NCI-H2171 treated with DMSO at 0.1 percent for 48 hours (cell line): ENCODE measurements at regions not wholly inside any gene's neighbourhood (a gene's known extent, or its start where the extent isn't known, plus 50 kb on each side); places are given as distances from the start of the nearest gene placed in this dataset.
"Not testable (repeated sequence)": the region's sequence is repeated elsewhere in the genome, so short reads cannot be mapped to it uniquely, and the experiment has no call there.

Experiments
- DNase-seq: peaks from one replicate; lab custom pipeline; 2025; lab: John Stamatoyannopoulos, UW

DNA sequence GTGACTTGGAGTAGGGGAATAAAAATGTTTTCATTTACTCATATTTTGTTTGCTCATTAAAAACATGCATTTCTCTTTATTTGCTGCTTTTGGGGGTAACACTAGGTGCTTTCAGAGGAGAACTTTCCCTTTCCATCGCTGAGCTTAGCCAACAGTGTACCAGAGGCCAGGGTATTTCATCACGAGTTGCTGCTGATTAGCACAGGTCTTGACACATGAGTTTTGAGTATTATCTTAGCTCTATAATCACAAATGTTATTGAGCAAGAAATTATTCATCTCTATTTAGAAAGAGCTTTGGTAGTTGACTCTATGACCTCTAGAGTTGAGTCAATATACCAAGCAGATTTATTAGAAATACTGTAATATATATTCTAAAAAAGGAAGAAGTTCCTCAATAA lies 375.9 kb downstream of the NXPH1 start:
- DNase-seq, result no peak

DNA sequence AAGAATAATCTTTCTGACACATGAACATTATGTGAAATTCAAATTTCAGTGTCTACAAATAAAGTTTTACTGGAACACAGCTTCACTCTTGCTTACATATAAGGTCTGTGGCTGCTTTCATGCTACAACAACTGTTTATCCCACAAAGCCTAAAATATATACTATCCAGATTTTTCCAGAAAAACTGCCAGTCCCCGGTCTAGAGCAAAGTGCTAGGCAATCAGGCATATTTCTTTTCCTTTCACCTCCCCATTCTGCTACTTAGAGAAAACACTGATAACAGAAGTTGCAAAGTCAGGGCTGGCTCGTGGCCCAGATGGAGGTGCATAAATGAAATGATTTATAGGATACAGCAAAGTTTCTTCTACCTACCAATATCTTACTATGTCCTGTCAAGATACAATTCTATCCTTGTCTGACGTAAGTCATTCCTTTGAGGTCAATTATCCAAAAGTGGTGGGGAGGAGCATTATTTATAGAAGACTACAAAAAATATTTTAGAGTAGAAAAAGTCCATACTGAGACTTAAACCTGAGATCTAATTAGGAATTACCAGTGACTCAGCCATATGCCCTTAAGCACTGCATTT lies 384.1 kb downstream of the NXPH1 start:
- no peak for DNase-seq

DNA sequence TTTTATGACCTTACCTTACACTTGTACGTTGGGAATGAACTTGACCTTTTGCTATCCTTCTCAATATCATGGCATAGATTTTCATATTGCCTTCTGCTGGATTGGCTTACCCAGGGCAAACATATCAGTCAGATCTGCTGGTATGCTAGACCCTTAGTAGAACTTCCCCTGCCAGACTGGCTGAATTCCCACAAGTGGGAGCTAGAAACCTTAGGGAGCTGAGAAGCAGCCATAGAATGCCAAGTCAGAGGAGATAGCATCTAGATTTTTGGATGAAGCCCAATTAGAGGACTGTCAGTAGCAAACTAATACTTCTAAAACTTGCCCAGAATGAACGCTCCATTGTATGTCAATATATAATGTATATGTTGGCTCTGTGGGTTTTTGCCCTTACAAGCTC lies 385.0 kb downstream of the NXPH1 start:
- no peak for DNase-seq

DNA sequence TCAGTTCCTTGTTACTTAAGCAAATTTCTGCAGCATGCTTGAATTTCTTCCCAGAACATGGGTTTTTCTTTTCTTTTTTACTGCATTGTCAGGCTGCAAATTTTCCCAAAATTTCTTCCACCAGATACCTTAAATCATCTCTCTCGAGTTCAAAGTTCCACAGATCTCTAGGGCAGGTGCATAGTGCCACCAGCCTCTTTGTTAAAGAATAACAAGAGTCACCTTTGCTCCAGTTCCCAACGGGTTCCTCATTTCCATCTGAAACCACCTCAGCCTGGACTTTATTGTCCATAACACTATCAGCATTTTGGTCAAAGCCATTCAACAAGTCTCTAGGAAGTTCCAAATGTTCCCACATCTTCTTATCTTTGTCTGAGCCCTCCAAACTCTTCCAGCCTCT lies 389.2 kb downstream of the NXPH1 start:
- no peak for DNase-seq

DNA sequence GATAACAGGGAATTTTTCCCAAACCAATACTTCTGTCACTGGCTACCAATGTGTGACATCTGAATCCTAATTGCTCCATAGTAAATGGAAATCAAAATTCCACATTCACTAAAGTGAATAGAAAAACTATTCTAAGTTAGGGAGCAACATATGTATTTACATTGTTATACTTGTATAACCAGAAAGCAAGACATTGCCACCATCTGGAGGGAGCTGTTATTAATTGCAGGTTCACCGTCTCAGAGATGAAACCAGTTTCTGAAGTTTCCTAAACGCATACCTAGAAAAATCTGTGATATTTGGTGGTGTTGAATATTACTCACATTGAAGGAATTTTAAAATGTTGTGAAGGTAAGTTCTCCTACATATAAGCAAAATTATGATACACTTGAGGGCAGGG lies 390.1 kb downstream of the NXPH1 start:
- no peak for DNase-seq

DNA sequence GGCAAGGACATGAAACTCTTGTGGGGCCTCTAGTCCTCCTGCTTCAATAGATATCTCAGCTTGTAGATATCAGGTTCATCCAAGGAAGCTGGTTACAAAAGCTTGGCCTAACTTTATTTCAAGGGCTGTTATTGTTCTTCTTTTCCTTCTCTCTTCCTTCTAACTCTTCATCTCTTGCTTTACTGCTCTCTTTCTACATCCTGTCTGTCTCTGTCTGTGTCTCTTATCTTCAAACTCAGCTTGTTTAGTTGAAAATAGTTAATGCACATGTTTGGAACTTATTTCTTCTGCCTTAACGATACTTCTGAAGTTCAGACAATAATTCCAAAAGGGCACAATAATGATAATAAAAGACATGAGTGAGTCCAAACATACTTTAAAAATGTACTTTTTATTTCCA lies 393.9 kb downstream of the NXPH1 start:
- DNase-seq, result no peak

DNA sequence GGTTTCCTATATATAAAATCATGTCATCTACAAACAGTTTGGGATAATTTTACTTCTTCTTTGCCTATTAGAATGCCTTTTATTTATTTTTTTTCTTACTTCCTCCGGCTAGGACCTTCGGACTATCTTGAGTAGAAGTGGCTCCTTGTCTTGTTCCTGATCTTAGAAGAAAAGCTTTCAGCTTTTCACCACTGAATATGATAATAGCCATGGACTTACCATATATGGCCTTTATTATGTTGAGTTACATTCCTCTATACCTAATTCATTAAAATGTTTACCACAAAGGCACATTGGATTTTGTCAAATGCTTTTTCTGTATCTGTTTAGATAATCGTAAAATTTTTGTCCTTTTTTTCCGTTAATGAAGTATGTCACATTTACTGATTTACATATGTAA lies 395.7 kb downstream of the NXPH1 start:
- DNase-seq, result no peak

DNA sequence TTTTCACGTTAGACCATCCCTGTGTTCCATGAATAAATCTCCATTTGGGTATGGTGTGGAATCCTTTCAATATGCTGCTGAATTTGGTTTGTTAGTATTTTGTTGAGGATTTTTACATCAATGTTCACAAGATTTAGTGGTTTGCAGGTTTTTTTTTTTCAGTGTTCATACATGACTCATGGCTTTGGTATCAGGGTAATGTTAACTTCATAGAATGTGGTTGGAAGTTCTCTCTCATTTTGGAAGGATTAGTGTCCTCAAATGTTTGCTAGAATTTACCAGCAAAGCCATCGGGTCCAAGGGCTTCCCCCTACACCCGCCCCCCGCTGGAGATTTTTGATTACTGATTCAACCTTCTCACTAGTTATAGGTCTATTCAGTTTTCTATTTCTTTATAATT lies 398.0 kb downstream of the NXPH1 start:
- no peak for DNase-seq

DNA sequence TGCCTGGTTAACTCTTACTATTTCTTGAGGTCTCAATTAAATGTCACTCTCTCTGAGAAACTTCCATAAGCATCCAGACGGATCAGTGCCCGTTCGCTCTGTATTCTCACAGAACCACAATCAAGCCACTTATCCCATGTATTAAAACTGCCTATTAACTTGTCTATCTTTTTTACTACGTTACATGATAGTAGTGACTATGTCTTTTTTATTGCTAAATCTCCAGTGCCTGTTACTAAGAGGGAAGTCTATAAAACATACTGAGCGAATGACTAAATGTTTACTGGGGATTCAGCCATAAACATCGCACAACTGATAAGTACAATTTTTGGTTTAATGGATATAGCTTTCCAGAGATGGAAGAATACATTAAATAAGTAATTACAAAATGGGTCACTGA lies 399.9 kb downstream of the NXPH1 start:
- no peak for DNase-seq

DNA sequence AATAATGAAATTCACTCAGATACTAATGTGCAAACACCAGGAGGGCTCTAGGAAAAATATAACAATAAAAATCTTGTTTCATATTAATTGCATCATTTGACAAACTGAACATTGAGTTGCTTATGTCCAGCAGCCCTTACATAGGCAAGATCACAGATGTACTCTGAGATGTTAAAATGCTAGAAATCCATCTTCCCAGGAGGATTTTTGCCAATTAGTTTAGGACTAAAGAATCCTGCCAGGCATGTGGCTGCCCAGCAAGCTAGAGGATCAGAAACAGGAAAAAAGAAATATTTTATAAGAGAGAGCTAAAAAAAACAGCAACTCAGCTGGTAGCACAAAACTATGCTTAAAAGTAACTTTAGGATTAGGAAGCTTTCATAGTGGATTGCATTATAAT lies 407.8 kb downstream of the NXPH1 start:
- DNase-seq, result no peak

DNA sequence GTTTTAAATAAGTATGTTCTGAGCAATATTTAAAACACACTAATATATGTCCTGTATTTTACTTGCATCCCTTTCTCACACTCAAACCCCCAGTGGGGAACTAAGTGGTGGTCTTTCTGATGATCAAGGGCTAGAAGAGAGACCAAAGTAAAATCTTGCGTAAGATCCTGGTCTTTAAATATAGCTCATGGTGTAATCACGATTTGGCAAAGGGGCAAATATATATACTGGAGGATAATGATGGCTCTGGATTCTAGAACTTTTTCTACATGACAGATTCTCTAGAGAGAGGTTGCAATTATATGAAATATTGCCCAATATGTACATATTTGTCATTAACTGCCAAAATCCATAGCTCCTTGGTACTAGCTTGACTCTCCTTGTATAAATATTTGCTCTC lies 438.3 kb downstream of the NXPH1 start:
- DNase-seq, result no peak

DNA sequence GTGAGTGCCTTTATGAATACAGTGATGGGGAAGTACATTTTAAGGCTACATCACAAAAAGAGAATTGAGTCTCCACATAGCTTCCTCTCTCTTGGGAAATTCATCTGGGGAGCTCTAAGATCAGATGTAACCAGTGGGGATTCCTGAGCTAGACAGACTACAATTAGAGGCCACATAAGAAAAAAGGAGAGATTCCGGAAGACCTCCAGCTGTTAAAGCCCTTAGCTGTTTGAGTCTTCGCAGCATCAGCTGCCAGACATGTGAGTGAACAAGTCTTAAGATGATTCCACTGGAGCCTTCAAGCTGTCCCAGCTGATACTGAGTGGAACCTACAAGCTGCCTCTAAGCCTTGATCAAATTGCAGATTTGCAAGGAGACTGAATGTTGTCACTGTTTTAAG lies 448.5 kb downstream of the NXPH1 start:
- no peak for DNase-seq

DNA sequence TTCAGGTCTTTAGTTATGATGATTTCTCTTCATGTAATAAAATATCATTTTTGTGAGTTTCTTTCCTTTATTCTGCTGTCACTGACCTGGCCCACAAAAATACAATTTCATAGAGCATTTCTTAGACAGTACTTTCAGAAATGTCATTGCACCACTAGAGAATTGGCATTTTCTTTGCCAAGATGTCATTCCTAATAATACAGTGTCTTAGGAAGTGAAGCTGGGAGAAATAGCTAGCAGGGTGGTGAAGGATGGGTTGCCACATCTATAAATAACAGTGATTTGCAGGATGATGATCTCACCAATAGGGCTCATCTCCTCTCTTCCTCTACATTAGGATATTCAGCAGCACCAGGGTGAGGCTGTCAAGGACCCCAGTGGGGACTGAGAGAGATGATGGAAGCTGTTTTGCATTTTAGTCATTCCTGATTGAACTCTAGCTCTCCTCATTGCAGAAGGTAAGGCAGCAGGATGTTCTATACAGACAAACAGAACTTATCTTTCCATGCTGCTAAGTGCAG lies 452.1 kb downstream of the NXPH1 start:
- no peak for DNase-seq

DNA sequence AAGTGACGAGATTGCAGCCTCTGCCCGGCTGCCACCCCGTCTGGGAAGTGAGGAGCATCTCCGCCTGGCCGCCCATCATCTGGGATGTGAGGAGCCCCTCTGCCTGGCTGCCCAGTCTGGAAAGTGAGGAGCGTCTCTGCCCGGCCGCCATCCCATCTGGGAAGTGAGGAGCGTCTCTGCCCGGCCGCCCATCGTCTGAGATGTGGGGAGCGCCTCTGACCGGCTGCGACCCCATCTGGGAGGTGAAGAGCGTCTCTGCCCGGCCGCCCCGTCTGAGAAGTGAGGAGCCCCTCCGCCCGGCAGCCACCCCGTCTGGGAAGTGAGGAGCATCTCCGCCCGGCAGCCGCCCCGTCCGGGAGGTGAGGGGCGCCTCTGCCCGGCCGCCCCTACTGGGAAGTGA lies 456.9 kb downstream of the NXPH1 start:
- not testable (repeated sequence) for DNase-seq

DNA sequence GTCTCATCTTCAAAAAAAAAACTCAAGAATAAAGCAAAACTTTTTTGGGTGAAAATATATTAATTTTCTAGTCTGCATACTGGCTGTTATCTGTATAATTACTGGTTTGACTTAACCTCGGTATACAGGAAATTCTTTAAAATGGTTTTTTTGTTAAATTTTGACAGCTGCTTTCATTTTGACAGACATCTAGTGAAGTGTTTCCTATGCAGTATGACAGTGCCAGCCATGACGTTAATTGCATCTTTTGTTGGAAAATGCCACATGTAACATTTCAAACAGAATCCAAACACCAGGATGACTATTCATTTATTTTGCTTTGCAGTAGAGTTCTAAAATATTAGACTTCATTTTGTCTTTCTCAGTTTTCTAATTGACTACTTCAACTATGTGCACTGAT lies 460.4 kb downstream of the NXPH1 start:
- no peak for DNase-seq

DNA sequence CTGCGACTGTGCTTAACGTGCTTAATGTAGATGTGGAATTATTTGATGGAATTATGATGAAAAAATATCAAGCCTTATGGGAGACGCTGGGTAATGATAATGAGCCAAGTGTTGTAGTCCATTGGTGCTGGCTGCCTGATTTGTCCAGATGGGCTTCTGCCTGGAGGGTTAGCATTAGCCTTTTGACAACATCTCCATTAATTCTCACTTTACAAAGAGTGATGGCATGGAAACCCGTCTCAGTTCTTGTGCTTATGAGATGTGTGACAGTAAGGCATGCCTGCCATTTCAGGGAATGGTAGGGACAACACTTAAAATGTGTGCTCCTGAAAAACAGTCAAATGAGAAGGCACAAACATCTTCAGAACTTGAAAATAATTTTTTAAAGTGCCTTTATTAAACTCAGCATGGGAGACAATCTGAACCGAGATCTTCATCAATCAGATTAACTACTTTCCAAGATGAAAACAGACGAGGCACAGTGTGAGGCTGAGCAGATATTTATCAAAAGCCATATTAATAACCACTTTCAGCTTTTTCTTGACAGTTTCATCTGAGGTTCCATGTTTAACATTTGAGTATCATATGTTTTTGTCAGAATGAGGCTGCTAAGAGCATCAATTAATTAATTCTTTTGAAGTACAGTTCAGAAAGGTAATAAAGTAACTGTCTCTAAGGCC lies 473.1 kb downstream of the NXPH1 start:
- DNase-seq, result no peak

DNA sequence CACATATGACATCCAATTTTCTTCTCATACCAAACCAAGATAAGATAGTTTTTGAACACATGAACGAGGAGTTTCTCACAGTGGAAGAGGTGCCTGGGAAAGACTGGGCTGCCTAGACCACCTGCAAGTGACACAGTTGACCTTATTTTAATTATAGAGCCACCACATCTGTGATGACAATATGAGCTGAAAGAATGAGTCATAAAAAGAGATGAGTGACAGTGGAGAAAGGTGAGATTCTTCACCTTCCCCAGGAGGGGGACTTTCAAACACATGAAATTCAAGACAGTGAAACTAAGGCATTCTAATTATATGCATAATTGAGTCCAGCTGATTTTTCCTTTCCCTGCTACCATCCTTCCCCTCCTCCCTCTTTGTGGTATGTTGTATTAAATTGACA lies 475.5 kb downstream of the NXPH1 start:
- DNase-seq, result peak; percentile 2

DNA sequence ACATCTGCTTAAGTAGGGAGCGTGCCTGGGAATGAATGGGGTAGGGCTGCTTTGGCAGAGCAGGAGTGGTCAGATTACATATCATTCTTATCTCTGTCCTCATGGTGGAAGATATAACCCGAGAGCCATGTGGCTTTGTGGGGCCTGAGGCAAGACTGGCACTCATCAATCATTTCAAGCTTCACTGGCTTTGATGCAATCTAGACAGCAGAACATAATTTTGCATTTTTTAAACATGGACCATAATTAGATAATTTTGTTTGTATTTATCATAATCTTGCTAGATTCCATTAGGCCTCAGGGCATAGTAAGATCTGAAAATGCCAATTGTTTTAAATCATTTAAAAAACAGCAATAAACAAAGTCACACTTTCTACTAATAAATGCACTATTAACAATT lies 480.3 kb downstream of the NXPH1 start:
- DNase-seq, result no peak

DNA sequence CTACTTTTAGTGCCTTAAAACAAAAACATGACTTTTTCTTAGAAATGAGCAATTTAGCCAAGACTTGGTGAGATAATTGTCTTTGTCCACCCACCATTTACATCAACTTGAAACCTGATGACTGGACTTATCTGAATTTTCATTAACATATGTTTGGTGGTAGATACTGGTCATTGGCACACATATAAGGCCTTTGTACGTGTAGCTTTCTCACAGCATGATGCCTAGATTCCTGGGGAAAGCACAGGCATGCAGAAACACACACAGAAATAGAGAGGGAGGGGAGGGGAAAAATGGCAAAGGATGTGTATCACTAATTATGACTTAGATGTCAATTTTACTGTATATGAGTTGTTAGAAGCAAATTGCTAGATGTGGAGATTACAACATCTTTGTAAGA lies 488.4 kb downstream of the NXPH1 start:
- no peak for DNase-seq

DNA sequence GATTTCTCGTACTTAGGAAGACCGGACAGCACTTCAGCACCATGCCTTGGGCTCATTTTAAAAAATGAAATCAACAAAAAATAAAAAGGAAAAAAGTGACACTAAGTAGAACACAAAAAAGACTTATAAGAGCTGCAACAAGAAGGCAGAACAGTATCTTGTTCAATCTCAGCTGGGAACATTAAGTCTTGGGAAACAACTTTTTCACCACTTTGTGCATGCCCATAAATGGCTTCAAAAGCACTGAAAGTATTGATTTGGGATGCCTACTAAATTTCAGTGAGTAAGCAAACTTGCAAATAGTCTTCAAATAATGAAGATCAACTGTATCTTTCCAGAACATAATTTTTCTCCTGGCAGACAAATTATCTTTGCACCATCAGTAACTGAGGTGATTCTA lies 489.3 kb downstream of the NXPH1 start:
- DNase-seq, result no peak

DNA sequence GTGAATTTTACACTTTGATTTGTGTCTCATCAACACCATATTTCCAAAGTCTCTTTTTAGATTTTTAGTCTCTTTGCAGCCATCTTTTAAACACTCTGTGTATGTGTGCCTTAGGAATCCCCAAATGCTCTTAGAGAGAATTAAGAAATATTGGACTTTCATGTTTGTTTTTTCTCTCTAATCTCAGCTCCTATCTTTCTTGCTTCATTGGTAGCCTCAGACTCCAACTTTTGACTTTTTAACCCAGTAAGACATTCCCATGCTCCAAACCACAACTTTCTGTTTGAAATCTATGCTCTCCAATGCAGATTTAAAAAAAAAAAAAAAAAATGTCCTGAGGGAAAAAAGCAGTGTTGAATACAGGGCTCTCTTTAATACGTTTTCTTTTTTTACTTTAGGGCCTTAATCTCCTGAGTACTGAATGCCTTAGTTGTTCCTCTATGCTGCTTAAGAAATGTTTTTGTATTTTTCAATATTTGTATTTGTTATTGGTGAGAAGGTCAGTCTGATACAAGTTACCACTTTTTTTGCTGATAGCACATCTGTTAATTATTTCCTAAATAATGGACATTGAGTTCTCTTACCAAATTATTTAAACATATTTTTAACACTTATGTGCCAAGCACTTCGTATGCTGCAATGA lies 489.9 kb downstream of the NXPH1 start:
- no peak for DNase-seq

DNA sequence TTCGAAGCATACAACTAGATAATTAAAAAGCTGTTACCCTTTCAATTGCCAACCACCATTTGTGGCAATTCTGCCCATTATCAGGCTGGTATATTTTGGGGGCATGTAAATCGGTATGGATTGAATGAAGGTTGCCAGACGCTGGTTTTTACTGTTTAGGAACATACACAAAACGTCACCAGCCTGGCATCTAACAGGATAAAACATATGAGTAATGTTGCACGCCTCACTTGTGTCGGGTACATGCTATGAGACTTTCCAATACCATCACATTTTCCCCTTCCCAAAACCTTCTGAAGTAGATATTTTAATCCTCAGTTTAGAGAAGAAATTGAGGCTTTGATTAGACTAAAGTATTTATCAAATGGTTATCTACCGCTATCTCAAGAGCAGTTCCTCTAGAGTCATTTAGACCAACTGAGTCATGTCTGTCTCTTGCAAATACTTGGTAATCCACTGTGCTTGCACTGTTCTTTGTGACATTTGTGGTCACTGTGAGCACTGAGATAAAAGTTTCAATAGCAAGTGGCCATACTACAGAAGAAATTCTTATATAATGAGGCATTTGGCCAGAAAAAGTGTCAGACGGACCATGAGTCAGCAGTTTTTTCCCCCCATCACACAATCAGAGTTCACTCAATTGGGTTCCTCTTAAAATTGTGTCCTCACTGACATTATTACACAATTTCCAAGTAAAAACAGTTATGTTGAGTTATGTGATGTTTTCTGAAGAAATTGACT lies 498.7 kb downstream of the NXPH1 start:
- no peak for DNase-seq

DNA sequence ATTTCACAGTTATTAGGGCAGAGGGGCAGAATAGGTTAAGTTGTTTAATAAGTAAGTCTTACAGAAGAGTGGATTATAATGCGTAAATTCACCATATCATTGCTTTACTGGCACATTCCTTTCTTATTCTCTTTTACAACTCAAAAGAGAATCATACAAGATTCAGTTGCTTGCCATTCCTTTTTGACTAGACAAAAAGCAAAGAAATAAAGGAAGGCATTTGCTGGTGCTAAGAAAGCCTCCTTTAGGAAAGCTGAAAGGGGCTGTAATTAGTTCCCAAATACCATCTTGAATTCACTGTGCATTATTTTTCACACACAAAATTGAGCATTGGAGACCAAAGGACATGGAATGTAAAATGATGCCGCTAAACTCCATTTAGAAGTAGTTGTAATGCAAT lies 499.3 kb downstream of the NXPH1 start:
- no peak for DNase-seq
